H1 (cell line): ENCODE measurements at regions not wholly inside any gene's neighbourhood (a gene's known extent, or its start where the extent isn't known, plus 50 kb on each side); places are given as distances from the start of the nearest gene placed in this dataset.

Experiments
- CTCF ChIA-PET: fragments of 300-600 bp; sonication (Branson Sonifier 250); formaldehyde crosslinking; loops from one replicate; lab custom pipeline; 2021; ENCODE audit not compliant: partially characterized antibody; lab: Charles Lee
- POLR2A ChIA-PET: fragments of 300-600 bp; sonication (Branson Sonifier 250); formaldehyde crosslinking; loops from one replicate; lab custom pipeline; 2021; ENCODE audit warnings: inconsistent platforms; ENCODE audit not compliant: partially characterized antibody; lab: Charles Lee
- DNase-seq, 2 experiments: peaks; one replicate each; pipeline versions ENCODE4 v3.0.0 to v3.0.0-alpha.2; 2010 to 2022; ENCODE audit warnings: low spot score in 2 of 2, low read depth in 1 of 2, mixed read lengths in 1 of 2
- FAIRE-seq: peaks from 2 replicates; lab custom pipeline; 2011; peaks lifted over from hg19 to GRCh38; lab: Jason Lieb, UNC
- H2AFZ ChIP-seq: 2 replicates; pipeline ENCODE4 v1.8.1; 2012; ENCODE audit warnings: low read length, inconsistent platforms
- H2AK5ac ChIP-seq: 2 replicates; pipeline ENCODE4 v1.6.1; 2013; ENCODE audit warnings: low read depth, low read length
- H2BK120ac ChIP-seq: replicated peaks from 2 replicates; pipeline ENCODE3; 2013; ENCODE audit warnings: low read depth, low read length, inconsistent platforms
- H2BK12ac ChIP-seq: 2 replicates; pipeline ENCODE4 v1.6.1; 2013; ENCODE audit warnings: low read depth, low read length
- H2BK15ac ChIP-seq: 2 replicates; pipeline ENCODE4 v1.6.1; 2013; ENCODE audit warnings: low read length
- H2BK20ac ChIP-seq: 2 replicates; pipeline ENCODE4 v1.6.1; 2013; ENCODE audit warnings: low read length
- H2BK5ac ChIP-seq: 2 replicates; pipeline ENCODE4 v1.6.1; 2013; ENCODE audit warnings: low read depth, low read length
- H3K14ac ChIP-seq: 2 replicates; pipeline ENCODE4 v1.6.1; 2013; ENCODE audit warnings: inconsistent platforms; ENCODE audit not compliant: insufficient read length
- H3K18ac ChIP-seq: 2 replicates; pipeline ENCODE4 v1.6.1; 2013; ENCODE audit warnings: low read length; ENCODE audit errors: extremely low read depth
- H3K23ac ChIP-seq: 2 replicates; pipeline ENCODE4 v1.6.1; 2013; ENCODE audit warnings: inconsistent platforms; ENCODE audit not compliant: insufficient read length
- H3K23me2 ChIP-seq: 2 replicates; pipeline ENCODE4 v1.6.1; 2013; ENCODE audit warnings: low read depth, low read length
- H3K27ac ChIP-seq: 2 replicates; pipeline ENCODE4 v1.6.1; 2011; ENCODE audit warnings: low read depth, low read length, inconsistent platforms
- H3K27me3 ChIP-seq, 4 experiments: replicated peaks in 1 of 4; 1 replicate in 1 of 4; 2 replicates in 3 of 4; pipeline versions ENCODE4 v1.6.1 to v1.8.1; 2011 to 2013; ENCODE audit warnings: low read length in 3 of 4, mild to moderate bottlenecking in 3 of 4, inconsistent platforms in 2 of 4, mixed read lengths in 2 of 4, moderate library complexity in 1 of 4; ENCODE audit not compliant: control insufficient read depth in 3 of 4, insufficient read depth in 3 of 4; ENCODE audit errors: extremely low read depth in 1 of 4
- H3K36me3 ChIP-seq, 4 experiments: 2 replicates each; pipeline versions ENCODE4 v1.6.1 to v1.8.1; 2011 to 2013; ENCODE audit warnings: mild to moderate bottlenecking in 4 of 4, low read length in 3 of 4, moderate library complexity in 2 of 4, control low read depth in 1 of 4, inconsistent platforms in 1 of 4; ENCODE audit not compliant: insufficient read depth in 4 of 4, control insufficient read depth in 2 of 4
- H3K4ac ChIP-seq: replicated peaks from 2 replicates; pipeline ENCODE3; 2013; ENCODE audit warnings: low read length, low read depth, mixed read lengths, inconsistent platforms; ENCODE audit not compliant: insufficient read length
- H3K4me1 ChIP-seq, 4 experiments: replicated peaks in 1 of 4; 1 replicate in 1 of 4; 2 replicates in 3 of 4; pipeline versions ENCODE4 v1.6.1 to v1.8.1; 2011 to 2013; ENCODE audit warnings: low read length in 3 of 4, inconsistent platforms in 2 of 4, mixed read lengths in 1 of 4; ENCODE audit not compliant: insufficient read depth in 4 of 4, control insufficient read depth in 3 of 4
- H3K4me2 ChIP-seq, 2 experiments: 2 replicates each; pipeline versions ENCODE4 v1.6.1 to v1.8.1; 2011 to 2013; ENCODE audit warnings: low read depth in 2 of 2, low read length in 2 of 2, control low read depth in 1 of 2, inconsistent platforms in 1 of 2, mild to moderate bottlenecking in 1 of 2; ENCODE audit not compliant: insufficient read depth in 1 of 2
- H3K4me3 ChIP-seq, 4 experiments: fragments of 200-600, 300-600 bp in 1 of 4; sonication (generic), shearing (Covaris generic), sonication (Bioruptor Twin) in 1 of 4; 2 replicates each; pipeline versions ENCODE4 v1.5.1 to v1.8.1; 2011 to 2016; ENCODE audit warnings: low read length in 4 of 4, low read depth in 3 of 4, control low read depth in 2 of 4, inconsistent platforms in 2 of 4, mild to moderate bottlenecking in 2 of 4, mixed read lengths in 1 of 4, moderate library complexity in 1 of 4; ENCODE audit not compliant: insufficient read depth in 2 of 4; ENCODE audit errors: extremely low read depth in 1 of 4
- H3K56ac ChIP-seq: replicated peaks from 2 replicates; pipeline ENCODE3; 2013; ENCODE audit warnings: low read depth, mild to moderate bottlenecking, mixed read lengths, low read length, inconsistent platforms; ENCODE audit not compliant: insufficient read length
- H3K79me1 ChIP-seq: 2 replicates; pipeline ENCODE4 v1.6.1; 2013; ENCODE audit warnings: low read depth, low read length, control low read depth
- H3K79me2 ChIP-seq, 2 experiments: 2 replicates each; pipeline versions ENCODE4 v1.6.1 to v1.8.1; 2012 to 2013; ENCODE audit warnings: low read length in 2 of 2, mild to moderate bottlenecking in 2 of 2, inconsistent platforms in 1 of 2; ENCODE audit not compliant: insufficient read depth in 2 of 2, control insufficient read depth in 1 of 2
- H3K9ac ChIP-seq, 4 experiments: replicated peaks in 1 of 4; 1 replicate in 1 of 4; 2 replicates in 3 of 4; pipeline versions ENCODE4 v1.6.1 to v1.8.1; 2011 to 2013; ENCODE audit warnings: low read depth in 3 of 4, low read length in 3 of 4, control low read depth in 2 of 4, mild to moderate bottlenecking in 2 of 4, moderate library complexity in 2 of 4, inconsistent platforms in 1 of 4; ENCODE audit errors: extremely low read depth in 1 of 4
- H3K9me3 ChIP-seq, 2 experiments: 2 replicates each; pipeline versions ENCODE4 v1.6.1 to v1.8.1; 2012 to 2013; ENCODE audit warnings: mild to moderate bottlenecking in 2 of 2, moderate library complexity in 2 of 2, control low read depth in 1 of 2, inconsistent platforms in 1 of 2, low read depth in 1 of 2, low read length in 1 of 2, mixed read lengths in 1 of 2; ENCODE audit not compliant: insufficient read depth in 2 of 2
- H4K20me1 ChIP-seq, 2 experiments: replicated peaks in 1 of 2; 2 replicates each; pipeline versions ENCODE3 to v1.8.1; 2011 to 2013; ENCODE audit warnings: inconsistent platforms in 2 of 2, low read length in 2 of 2, mild to moderate bottlenecking in 1 of 2; ENCODE audit not compliant: insufficient read depth in 2 of 2, control insufficient read depth in 1 of 2
- H4K5ac ChIP-seq: 2 replicates; pipeline ENCODE4 v1.6.1; 2013; ENCODE audit warnings: low read length, low read depth, mixed read lengths, inconsistent platforms; ENCODE audit not compliant: insufficient read length
- H4K8ac ChIP-seq: 2 replicates; pipeline ENCODE4 v1.8.0; 2013; ENCODE audit warnings: mild to moderate bottlenecking, moderate library complexity, low read length, inconsistent platforms; ENCODE audit not compliant: insufficient read depth; ENCODE audit errors: extremely low read depth
- H4K91ac ChIP-seq: replicated peaks from 2 replicates; pipeline ENCODE3; 2013; ENCODE audit warnings: low read length, mixed read lengths, inconsistent platforms; ENCODE audit not compliant: insufficient read length
- CEBPB ChIP-seq: IDR thresholded peaks from 2 replicates; pipeline ENCODE4 v1.6.1; 2012; ENCODE audit warnings: low read depth, low read length
- JUND ChIP-seq: IDR thresholded peaks from 2 replicates; pipeline ENCODE4 v1.6.1; 2011; ENCODE audit warnings: mild to moderate bottlenecking, improper control_type of control experiment, low read length
- WGBS, 2 experiments: shearing (Covaris generic) in 1 of 2; methylation state at CpG; one replicate each; pipeline versions ENCODE4 v1.1.6 to v1.1.7; 2013 to 2015; ENCODE audit warnings: low lambda C conversion rate in 2 of 2, mixed read lengths in 2 of 2, inconsistent platforms in 1 of 2, low coverage in 1 of 2, missing lambda C conversion rate in 1 of 2; ENCODE audit not compliant: insufficient replicate concordance in 2 of 2, insufficient coverage in 1 of 2, insufficient read length in 1 of 2; ENCODE audit errors: extremely low coverage in 1 of 2, missing lambda C conversion rate in 1 of 2; 5-methylcytosine and 5-hydroxymethylcytosine counted together

GRCh38 chr17:72417627-72418026, 296.8 kb downstream of the SOX9 start:
- Histone ChIP-seq H3K79me2 (no peaks in the 10 kb centered on the region), H3K27ac (no peak overlapping the region), H2BK12ac (no peak overlapping the region), H3K36me3 (no peaks in the 10 kb centered on the region), H3K4ac (no peak overlapping the region), H3K23me2 (no peaks in the 10 kb centered on the region), H2BK15ac (no peak overlapping the region), H3K23ac (no peak overlapping the region), H3K4me2 (no peak overlapping the region), H3K14ac (no peak overlapping the region), H3K18ac (no peak overlapping the region), H3K9ac (no peak overlapping the region), H3K27me3 (no peaks in the 10 kb centered on the region; a peak in 1 of 7 replicates), H2AK5ac (no peak overlapping the region), H4K91ac (no peak overlapping the region), H3K4me1 (peaks cover 0 to 6% (median 0%) of the 10 kb centered on the region in 4 experiments; a peak in 2 of 7 replicates), H3K4me3 (no peak overlapping the region), H4K8ac (no peak overlapping the region), H3K9me3 (peaks cover 2 to 5% of the 10 kb centered on the region in 2 experiments; a peak in 2 of 4 replicates), H3K56ac (no peak overlapping the region), H2BK120ac (no peak overlapping the region), H2AFZ (no peak overlapping the region), H4K5ac (no peak overlapping the region), H2BK20ac (no peak overlapping the region), H2BK5ac (no peak overlapping the region), H3K79me1 (no peaks in the 10 kb centered on the region), H4K20me1 (no peaks in the 10 kb centered on the region)
- FAIRE-seq = no peak
- TF ChIP-seq CEBPB = no peak
- no peak for TF ChIP-seq JUND
- POLR2A ChIA-PET = no interaction called here
- WGBS, 2 experiments = 78% methylated on average over 2 of the region's 2 CpGs; no CpG with 5 or more reads in 1 of the 2 experiments
- DNase-seq = no peak
- CTCF ChIA-PET = interaction anchor here (1.3 kb wide), 1 partner anchor 17 kb away, joined by 4 read pairs; no protein-coding TSS in a partner anchor
